DMS79 treated with DMSO at 0.1 percent for 48 hours (cell line): ENCODE measurements at regions not wholly inside any gene's neighbourhood (a gene's known extent, or its start where the extent isn't known, plus 50 kb on each side); places are given as distances from the start of the nearest gene placed in this dataset.
"Not testable (repeated sequence)": the region's sequence is repeated elsewhere in the genome, so short reads cannot be mapped to it uniquely, and the experiment has no call there.

Source experiments
- DNase-seq: peaks from one replicate; lab custom pipeline; 2025; lab: John Stamatoyannopoulos, UW

DNA sequence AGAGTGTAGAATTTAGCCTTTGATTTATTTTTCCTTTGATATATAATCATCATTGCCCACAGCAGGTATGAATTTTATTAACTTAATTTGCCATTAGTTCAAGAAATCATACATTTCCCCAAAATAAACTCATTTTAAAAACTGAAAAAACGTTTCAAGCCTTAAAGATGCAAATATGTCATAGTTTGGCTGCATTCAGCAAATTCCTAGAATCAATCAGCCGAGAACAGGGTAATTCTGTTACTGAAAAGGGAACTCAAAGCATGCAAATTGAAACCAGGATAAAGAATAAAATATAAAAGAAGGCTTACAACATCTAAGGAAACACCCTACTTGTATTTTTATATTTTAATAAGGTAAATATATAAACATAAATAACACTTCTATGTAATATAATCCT, 233.8 kb upstream of the PRKCQ start:
- DNase-seq = no peak

DNA sequence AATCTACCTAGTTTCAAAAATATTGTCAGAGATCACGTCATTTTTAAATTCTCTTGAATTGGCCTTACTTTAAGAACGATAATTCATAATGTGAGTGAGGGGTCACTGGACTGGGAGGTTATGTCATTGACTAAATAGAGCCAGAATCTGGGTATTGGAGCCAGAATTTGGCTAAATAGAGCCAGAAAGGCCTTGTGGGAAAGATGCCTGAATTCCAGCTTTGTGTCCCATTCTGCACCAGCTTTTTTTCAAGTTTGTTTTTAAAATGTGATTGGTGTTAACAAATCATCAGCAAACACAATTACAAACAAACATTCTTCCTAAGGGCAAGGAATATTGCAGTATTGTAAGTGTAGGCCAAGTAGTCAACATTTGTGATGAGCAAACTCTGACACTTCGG, 233.2 kb upstream of the PRKCQ start:
- DNase-seq = no peak

DNA sequence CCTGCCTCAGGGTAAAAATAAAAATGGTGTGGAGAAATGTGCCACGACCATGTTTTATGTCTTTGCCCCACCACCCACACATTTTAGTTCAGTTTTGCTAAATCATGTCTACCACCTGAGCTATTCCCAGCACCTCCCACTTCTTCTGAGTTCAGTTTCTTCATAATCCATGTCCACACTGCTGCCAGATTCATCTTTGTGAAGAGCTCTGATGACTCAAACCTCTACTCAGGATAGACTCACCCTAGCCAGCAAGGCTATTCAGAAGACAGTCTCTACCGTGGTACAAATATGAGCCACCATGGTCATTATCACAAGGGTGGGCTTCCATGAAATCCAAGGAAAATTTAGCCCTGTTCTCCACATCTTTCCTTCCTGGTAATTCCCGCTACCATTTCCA, 231.1 kb upstream of the PRKCQ start:
- DNase-seq = no peak

DNA sequence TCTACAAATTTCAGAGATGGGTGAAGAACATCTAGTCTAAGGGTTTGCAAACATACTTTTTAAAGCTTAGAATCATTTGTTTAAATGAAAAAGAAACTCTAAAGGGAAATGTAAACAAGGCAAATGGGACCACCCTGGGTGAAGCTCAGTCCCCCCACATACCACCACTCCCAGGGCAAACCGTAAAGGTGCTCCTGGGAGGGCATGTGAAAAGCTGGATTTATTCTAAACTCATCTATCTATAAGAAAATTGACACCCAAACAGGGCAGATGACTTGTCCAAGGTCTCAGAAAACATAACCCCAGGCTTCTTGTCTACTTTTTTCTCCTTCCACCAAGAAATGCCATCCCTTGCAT, 223.3 kb upstream of the PRKCQ start:
- DNase-seq = no peak

DNA sequence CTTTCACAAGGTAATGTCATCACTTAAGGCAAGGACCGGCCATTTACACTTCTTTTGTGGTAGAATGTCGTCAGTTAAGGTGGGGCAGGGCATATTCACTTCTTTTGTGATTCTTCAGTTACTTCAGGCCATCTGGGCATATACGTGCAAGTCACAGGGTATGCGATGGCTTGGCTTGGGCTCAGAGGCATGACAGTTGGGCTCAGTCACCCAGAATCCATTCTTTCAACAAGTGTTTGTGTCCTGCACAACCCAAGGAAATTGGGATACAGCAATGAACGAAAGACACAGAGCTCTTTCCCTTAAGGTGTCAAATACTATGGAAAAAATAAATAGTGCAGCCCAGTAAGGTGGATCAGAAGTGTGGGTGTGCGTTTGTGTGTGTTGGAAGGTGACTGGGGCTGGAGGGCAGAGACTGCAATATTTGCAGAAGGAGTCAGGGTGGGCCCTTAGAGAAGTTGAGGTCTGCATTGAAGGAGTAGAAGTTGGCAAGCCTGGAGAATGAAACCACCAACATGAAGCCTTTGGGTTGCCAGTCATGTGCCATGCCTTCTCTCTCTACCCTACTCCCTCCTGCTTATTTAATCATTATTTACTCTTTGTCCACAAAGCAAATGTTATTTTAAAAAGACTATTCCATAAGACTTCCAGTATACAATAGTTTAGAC, 222.8 kb upstream of the PRKCQ start:
- no peak for DNase-seq

DNA sequence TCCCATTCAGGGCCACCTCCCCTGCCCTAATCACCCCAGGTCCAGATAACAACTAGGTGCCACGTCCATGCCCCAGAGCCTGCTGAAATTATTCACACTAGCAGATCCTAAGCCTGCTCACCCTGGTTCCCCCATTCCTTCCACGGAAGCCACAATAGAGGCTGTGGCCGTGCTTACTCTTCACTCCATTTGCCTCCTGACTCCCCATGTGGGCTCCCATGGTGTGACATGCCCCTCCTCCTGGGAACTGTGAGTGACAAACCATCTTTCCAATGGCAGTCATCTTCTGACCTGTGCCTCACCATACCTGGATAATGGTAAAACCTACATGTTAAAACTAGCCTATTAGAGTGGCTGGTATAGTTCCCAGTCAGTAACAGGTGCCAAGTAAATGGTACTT, 216.2 kb upstream of the PRKCQ start:
- no peak for DNase-seq

DNA sequence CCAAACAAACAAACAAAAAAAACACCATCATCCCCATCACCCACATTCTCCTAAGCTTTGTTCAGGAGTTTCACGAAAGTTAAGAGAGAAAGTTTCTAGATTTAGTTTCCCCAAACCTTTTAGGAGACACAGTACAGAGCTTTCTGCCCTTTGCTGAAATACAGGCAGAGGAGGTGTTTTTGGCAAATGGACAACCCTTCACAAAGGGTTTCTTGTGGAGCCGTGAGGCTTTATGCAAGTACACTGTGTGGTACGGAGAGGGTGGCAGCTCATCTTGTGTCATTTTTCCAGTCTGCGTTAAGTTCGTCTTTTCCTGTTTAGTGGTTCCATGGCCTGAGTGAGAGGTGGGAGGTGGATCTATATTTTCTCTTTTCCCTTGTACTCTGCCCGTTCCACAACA, 215.5 kb upstream of the PRKCQ start:
- DNase-seq = no peak

DNA sequence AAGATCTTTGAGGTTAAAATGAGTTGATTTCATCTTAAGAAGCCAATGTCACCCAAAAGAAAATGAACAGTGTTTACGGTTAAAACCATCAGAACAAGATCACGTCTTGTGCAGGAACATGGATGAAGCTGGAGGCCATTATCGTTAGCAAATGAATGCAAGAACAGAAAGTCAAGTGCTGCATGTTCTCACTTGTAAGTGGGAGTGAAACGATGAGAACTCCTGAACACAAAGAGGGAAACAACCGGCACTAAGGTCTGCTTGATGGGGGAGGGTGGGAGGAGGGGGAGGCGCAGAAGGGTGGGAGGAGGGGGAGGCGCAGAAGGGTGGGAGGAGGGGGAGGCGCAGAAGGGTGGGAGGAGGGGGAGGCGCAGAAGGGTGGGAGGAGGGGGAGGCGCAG, 214.8 kb upstream of the PRKCQ start:
- not testable (repeated sequence) for DNase-seq

DNA sequence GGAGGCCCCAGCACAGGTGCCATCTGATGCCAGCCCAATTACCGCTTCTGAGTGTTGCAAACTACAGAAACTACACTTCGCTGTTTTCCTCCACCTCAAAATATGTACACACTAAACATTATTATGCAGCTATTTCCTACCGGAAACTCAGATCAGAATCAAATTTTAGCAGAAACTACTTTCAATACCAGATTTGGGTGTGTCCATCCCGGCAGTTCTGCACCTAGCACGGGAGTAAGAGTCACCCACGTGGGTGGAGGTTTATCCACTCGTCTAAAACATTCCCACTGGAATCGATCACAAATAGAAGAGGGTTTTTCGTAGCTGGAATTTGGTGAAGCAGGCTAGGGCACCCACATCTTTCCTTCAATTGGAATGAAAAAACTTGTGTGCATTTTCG, 214.4 kb upstream of the PRKCQ start:
- no peak for DNase-seq

DNA sequence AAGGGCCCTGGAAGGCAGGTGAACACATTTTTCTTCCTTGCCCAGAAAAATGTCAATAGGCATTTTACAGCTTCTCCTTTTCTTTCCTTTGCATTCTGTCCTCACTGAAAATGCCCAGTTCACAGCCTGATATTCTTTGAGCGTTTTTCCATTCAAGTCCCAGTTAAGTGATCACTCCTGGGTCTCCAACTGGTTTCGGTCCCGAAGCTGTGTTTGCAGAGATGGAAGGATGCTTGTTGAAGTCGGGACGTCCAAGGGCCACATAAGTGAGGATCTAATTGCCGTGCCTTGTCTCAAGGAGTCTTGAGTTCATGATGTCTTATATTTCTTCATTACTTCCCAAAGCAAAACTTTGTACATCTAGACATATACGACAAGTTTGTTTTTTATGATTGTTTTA, 208.7 kb upstream of the PRKCQ start:
- no peak for DNase-seq

DNA sequence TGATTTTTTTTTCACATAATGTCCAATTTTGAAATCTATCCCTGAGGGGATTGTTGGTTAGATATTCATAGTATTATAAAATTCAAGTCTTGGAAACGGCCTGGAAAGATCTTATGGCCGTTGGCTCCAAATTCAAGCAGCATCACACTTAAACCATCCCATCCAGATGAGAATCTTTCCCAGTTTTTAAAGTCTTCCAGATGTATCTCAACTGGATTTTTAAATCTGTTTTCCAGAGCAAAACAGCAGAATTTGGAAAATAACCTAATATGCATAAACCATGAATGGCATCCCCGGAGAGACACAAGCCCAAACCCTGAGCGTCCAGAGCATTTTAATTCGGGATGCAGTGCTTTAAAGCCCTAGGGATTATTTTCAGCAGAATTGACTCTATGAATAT, 208.2 kb upstream of the PRKCQ start:
- no peak for DNase-seq

DNA sequence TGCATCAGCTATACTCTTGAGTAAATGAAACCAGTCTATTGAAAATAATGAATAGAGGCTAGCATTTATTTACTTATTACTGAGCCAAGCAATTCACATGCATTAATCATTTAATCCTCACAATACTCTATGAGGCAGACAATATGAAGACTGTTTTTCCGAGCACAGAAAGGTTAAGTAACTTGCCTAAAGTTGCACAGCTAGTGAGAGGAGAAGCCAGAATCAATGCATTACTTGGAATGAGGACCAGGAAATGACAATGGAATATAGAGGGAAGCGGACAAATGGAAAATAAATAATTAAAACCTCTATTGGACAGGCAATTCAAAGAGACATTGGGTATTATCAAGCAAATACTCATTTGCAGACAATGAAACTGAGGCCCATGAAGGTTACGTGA, 207.6 kb upstream of the PRKCQ start:
- no peak for DNase-seq

DNA sequence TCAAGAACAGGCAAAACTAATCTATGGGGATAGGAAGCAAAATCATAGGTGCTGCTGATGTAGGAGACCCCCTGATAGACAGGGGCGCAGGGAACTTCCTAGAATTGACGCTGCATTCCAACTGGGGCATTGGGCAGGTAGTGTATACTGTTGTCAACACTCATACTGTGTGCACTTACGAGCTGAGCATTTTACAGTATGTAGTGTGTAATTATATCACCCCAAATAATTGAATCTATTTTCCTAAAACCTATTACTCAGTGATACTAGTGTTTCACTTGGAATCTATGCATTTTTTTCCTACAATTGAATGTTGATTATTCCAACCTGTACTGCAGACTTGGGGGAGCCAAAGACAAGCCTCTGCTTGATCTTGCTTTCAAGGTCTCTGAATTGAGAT, 207.0 kb upstream of the PRKCQ start:
- no peak for DNase-seq

DNA sequence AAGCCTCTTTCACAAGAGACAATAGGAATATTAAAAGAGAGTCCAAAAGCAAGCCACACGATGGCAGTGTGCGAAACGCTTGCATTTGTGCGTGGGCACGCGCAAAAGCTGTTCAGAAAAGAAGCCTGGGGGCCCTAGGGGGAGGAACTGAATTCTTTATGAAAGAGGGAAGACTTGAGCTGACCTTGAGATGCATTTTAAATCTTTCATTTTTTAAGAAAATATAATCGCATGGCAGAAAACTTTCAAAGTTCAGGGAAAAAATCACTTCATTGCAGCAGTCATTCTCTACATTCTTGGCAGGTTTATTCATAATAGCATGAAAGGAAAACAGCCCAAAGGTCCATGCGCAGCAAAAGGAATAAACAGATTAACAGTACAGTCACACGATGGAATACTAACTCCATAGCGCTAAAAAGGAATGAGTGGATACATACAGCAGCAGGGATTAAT, 206.5 kb upstream of the PRKCQ start:
- no peak for DNase-seq

DNA sequence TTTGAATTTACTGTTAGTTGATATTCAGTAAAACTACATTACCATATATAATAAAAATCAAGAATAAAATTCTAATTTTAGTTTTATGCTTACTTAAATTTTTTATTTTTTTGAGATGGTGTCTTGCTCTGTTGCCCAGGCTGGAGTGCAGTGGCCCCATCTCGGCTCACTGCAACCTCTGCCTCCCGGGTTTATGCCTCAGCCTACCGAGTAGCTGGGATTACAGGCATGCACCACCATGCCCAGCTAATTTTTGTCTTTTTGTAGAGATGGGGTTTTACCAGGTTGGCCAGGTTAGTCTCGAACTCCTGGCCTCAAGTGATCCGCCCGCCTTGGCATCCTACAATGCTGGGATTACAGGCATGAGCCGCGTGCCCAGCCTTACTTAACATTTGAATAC, 204.4 kb upstream of the PRKCQ start:
- DNase-seq = not testable (repeated sequence)

DNA sequence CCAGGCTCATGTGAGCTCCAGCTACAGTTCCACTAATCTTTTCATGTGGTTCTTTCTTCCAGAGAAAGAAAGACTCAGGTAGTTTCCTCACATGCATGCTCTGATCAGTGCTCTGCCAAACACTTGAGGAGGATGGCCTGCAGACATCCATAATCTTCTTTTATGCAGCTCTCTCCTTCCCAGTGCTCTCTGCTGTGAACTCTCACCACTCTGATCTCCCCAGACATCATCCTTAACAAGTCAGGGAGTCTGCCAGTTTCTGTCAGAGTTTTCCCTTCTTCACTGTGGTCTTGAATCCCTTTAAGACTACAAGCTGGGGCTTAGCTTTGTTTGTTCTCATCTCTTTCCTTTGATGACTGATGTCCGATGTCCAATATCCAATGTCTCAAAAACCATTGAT, 203.4 kb upstream of the PRKCQ start:
- no peak for DNase-seq

DNA sequence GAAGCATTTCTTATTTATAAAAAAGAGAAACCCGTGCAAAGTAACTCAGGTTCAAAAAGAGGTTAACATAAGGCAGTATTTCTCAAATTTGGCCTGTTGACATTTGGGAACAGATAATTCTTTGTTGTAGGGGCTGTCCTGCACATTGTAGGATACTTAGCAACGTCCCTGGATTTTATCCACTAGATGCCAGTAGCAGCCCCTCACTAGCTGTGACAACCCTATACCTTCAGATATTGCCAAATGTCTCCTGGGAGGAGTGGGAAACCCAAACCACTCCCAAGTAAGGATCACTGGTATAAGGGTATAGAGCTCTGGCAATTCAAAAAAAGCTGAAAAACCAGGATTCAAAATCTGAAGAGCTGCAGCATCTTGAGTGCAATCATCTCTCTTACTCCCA, 202.3 kb upstream of the PRKCQ start:
- no peak for DNase-seq

DNA sequence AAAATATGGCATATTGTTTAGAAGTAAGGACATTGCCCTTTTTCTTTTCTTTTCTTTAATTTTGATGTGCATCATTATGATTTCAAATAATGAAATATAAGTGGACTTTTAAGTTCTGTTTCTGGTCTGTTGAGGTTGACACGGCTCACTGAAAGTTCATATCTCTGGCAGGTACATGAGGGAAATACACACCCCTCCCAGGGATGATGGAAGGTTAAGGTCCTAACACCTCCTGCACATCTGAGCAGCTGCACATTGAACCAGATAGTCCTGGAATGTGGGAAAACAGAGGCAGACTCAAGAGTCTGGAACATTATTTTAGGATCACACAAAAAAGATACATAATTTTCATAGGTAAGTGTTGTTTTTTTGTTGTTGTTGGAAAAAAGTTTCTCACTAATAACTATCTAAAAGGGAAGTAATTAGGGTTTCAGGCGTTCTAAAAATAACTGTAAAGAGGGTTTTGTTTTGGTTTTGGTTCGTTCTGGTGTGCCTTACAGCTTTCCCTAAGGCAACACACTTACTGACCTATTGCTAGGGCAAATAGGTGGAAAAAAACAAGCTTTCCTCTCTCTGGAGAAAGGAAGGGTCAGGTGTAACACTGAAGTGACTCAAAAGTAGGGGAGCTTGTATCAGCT, 201.2 kb upstream of the PRKCQ start:
- DNase-seq = no peak

DNA sequence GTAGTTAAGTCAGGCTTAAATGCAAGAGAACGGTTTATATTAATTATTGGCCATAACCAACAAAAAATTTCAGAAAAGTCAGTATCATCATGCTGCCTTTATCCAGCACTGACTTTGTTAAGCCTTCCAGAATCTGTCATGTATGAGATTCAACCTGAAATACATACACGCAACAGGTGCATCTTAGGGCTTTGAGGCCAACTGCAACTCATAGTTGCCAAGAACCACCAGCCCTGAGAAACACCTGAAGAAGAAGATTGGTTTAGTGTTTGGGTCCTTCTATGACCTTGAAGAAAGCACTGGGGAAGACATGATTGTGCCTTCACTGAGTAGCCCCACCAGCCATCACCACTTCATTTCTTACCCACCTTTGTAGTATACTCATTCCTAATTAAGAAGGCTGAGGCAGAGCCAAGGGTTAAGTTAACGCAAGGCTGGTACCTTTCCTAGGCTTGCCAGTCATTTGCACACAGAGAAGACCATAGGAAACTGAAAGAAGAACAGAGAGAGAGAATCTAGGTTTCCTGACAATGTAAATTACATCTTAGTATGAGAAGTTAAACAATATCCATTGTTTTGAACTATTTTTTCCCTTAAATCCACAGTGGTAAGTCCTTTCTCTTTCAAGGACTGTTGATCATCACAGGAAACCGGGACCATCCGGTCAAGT, 200.1 kb upstream of the PRKCQ start:
- no peak for DNase-seq

DNA sequence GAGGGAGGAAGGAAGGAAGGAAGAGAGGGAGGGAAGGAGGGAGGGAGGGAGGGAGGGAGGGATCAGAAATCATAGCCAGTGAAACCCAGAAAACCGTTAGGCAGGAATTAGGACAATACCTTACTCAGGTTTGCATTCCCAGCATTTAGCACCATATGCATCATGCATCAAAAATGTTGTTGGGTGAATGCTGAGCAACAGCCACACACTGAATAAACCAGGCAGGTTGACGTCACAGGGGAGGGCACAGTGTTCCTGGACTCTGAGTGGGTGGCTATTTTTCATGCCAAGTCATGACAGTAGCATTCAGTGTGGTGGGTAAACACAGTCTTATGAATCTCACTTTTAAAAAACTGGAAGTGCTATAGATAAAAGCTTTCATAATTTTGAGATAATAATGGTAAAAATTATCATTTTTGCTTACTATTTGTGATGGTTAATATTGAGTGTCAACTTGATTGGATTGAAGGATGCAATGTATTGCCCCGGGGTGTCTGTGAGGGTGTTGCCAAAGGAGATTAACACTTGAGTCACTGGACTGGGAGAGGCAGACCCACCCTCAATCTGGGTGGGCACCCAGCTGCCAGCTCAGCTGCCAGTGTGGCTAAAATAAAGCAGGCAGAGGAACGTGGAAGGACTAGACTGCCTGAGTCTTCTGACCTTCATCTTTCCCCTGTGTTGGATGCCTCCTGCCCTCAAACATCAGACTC, 199.1 kb upstream of the PRKCQ start:
- no peak for DNase-seq

DNA sequence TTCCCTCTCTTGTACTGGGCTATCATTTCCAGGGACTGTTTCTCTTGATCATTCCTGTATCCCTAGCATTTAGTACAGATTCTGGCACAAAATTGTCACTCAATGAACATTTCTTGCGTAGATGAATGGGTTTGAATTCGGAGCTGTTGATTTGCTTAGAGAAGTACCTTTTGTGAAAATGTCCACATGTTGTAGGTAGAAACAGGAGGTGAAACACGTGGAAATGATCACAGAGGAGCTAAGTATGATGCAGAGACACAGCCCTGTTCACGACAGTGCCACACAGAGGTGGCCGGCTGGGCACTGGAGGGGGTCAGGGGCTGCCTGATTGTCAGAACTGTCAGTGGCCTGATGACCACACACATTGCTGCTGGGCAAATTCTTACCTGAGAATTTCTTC, 196.1 kb upstream of the PRKCQ start:
- DNase-seq = no peak

DNA sequence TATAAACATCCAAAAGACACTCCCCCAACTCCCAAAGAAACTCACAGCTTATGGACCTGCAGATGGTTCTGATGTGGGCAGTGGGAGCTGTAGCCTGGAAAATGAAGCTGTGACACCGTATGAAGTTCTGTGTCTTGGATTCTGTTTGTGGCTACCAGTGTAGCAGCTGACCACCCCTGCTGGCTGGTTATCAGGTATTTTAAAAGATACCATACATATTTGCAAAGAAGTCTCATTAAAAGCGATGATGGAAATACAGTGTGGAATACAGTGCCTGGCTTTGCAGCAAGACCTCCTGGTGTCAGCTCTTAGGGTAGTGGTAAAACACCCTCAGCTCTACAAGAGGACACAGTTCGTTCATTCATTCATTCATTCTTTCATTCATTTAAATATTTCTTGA, 194.3 kb upstream of the PRKCQ start:
- no peak for DNase-seq

DNA sequence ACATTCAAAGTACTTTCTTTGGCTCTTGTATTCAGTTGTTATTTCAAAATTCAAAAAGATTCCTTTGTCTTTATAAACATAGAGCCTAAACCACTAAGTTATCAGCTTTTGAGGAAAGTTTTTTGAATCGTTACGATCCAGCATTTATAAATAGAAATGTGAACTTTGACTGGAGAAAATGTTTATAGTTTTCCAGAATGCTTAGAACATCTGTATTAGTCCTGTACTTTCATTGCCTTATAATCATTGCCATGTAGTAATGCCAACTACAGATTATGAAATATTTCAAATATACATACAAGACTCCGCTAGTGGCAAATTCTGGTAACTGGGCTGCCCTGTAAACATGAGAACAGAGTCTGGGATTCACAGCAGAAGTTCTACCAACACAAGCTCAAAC, 191.3 kb upstream of the PRKCQ start:
- no peak for DNase-seq
